ENCODE measurements at regions not wholly inside any gene's neighbourhood (a gene's known extent, or its start where the extent isn't known, plus 50 kb on each side); places are given as distances from the start of the nearest gene placed in this dataset.

DNA sequence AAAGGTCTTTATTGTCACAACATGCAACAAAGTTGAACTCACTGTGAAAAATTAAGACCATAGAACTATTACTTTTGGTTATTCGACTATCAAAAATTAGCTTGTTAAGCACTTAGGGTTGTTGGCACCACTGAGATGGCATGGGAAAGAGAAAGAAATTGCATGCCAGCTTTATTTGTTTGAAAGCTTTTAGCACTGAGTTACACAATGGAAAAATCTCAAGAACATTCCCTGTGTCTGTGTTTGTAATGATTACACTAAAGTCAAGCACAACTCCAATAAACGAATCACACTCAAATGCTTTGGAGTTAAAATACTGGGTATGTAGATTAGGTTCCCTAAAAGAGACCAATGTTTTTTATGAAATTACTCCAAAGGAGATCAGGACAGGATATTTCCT lies 158.6 kb upstream of the COL8A1 start:
- Histone ChIP-seq H2BK20ac (ENCODE audit: low read depth, low read length, poor library complexity, severe bottlenecking) (no peak overlapping the region), H3K4me1 (ENCODE audit: insufficient read depth, low read length) (no peaks in the 10 kb centered on the region), H3K14ac (ENCODE audit: insufficient read depth, low read length) (no peak overlapping the region), H3K4ac (ENCODE audit: low read depth, low read length) (no peak overlapping the region), H2BK15ac (ENCODE audit: low read depth, low read length) (no peak overlapping the region), H3K79me2 (ENCODE audit: insufficient read depth, low read length) (no peaks in the 10 kb centered on the region), H3K9ac (ENCODE audit: extremely low read depth, insufficient read length, low read length) (no peak overlapping the region), H4K20me1 (ENCODE audit: control insufficient read depth, insufficient read depth, insufficient read length) (no peaks in the 10 kb centered on the region), H2BK120ac (ENCODE audit: low read depth, low read length, poor library complexity, severe bottlenecking) (no peak overlapping the region), H3T11ph (ENCODE audit: low read length) (no peak overlapping the region), H3K4me2 (ENCODE audit: insufficient read depth, insufficient read length, low read length) (no peak overlapping the region), H3K9me3 (ENCODE audit: control insufficient read depth, low read depth, low read length) (no peaks in the 10 kb centered on the region), H3K23ac (ENCODE audit: insufficient read length, low read depth, low read length) (no peak overlapping the region), H4K91ac (ENCODE audit: insufficient read length, low read depth, low read length) (no peak overlapping the region), H3K27ac (ENCODE audit: insufficient read length, low read depth, low read length) (no peak overlapping the region), H3K18ac (ENCODE audit: insufficient read length, low read depth, low read length) (no peak overlapping the region), H2AFZ (ENCODE audit: low read length) (no peak overlapping the region), H3K27me3 (ENCODE audit: insufficient read depth, low read length) (no peaks in the 10 kb centered on the region), H2BK12ac (ENCODE audit: insufficient read length, low read depth, low read length) (no peak overlapping the region), H2AK5ac (ENCODE audit: insufficient read length, low read length) (no peak overlapping the region), H3K23me2 (ENCODE audit: insufficient read length, low read depth, low read length, poor library complexity, severe bottlenecking) (no peaks in the 10 kb centered on the region), H4K5ac (ENCODE audit: insufficient read length, low read depth, low read length) (no peak overlapping the region), H3K79me1 (ENCODE audit: insufficient read depth, low read depth, low read length, poor library complexity, severe bottlenecking) (no peaks in the 10 kb centered on the region), H3K56ac (ENCODE audit: insufficient read length, low read depth, low read length) (no peak overlapping the region), H2BK5ac (ENCODE audit: insufficient read length, low read length) (no peak overlapping the region), H4K8ac (replicated peaks; ENCODE audit: insufficient read length, low read depth, low read length) (no peak overlapping the region)
- Mint-ChIP-seq H3K27ac (no peak overlapping the region), H3K4me3 (no peak overlapping the region), H3K36me3 (ENCODE audit: insufficient read depth in 1 of 3, low read depth in 3 of 3) (peaks cover 0 to 9% (median 0%) of the 10 kb centered on the region in 3 experiments; a peak in 4 of 7 replicates), H3K9me3 (peaks cover 9 to 12% of the 10 kb centered on the region in 2 experiments; a peak in 4 of 5 replicates), H3K4me1 (peaks cover under 1 to 8% of the 10 kb centered on the region in 2 experiments; a peak in 3 of 4 replicates), H3K27me3 (ENCODE audit: low read depth) (no peaks in the 10 kb centered on the region)
- TF ChIP-seq, protein P1, sequence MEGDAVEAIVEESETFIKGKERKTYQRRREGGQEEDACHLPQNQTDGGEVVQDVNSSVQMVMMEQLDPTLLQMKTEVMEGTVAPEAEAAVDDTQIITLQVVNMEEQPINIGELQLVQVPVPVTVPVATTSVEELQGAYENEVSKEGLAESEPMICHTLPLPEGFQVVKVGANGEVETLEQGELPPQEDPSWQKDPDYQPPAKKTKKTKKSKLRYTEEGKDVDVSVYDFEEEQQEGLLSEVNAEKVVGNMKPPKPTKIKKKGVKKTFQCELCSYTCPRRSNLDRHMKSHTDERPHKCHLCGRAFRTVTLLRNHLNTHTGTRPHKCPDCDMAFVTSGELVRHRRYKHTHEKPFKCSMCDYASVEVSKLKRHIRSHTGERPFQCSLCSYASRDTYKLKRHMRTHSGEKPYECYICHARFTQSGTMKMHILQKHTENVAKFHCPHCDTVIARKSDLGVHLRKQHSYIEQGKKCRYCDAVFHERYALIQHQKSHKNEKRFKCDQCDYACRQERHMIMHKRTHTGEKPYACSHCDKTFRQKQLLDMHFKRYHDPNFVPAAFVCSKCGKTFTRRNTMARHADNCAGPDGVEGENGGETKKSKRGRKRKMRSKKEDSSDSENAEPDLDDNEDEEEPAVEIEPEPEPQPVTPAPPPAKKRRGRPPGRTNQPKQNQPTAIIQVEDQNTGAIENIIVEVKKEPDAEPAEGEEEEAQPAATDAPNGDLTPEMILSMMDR (conservative IDR thresholded peaks at IDR 0.05): no peak
- DNase-seq: no peak
- WGBS (ENCODE audit: extremely low coverage, insufficient read length, low lambda C conversion rate): no CpG with 5 or more reads among the region's 2 CpGs
